Body of pancreas (tissue), 4 donors: ENCODE measurements at regions not wholly inside any gene's neighbourhood (a gene's known extent, or its start where the extent isn't known, plus 50 kb on each side); places are given as distances from the start of the nearest gene placed in this dataset.

ENCODE experiments used
- CTCF ChIP-seq, 7 experiments: fragments of 450-650 bp in 4 of 7; fragments of 200-600 bp in 3 of 7; sonication (generic) in 3 of 7; IDR thresholded peaks; one replicate each; pipeline ENCODE4 v1.5.1; 2016 to 2019; ENCODE audit warnings: antibody characterized with exemption in 7 of 7
- POLR2A ChIP-seq, 3 donors: fragments of 450-650 bp; IDR thresholded peaks; one replicate each; pipeline ENCODE4 v1.6.1; 2016; ENCODE audit warnings: antibody characterized with exemption in 3 of 3, mild to moderate bottlenecking in 2 of 3

GRCh38 chr18:41613003-41613609, 341.9 kb upstream of the PIK3C3 start:
- TF ChIP-seq POLR2A (IDR thresholded peaks at IDR 0.05) (no peak), CTCF (IDR thresholded peaks at IDR 0.05) (no peak)
